ENCODE measurements at regions not wholly inside any gene's neighbourhood (a gene's known extent, or its start where the extent isn't known, plus 50 kb on each side); places are given as distances from the start of the nearest gene placed in this dataset.

DNA sequence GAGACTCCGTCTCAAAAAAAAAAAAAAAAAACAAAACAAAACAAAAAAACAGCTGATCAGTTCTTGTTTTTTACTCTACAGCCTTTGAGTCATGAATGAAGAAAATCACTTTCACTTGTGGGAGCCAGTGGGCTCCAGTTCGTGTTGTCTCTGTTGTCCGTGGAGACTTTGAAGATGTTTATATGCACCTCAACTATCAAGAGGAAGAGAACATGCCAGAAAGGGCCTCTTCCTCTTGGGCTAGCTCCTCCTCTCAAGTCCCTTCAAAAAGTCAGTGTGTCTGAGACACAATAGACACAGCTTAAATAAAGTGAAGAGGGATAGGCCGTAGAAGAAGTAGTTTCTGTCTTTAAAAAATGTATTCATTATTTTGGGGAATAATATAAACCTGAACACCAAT is 182.7 kb downstream of the KDR start:
- Histone ChIP-seq H3K4me3 (ENCODE audit: low read depth, low read length) (no peak overlapping the region), H3K36me3 (no peaks in the 10 kb centered on the region), H3K9me3 (no peaks in the 10 kb centered on the region), H3K27me3 (no peaks in the 10 kb centered on the region), H3K4me1 (no peaks in the 10 kb centered on the region)
- DNase-seq, result no peak
- TF ChIP-seq, protein P1, sequence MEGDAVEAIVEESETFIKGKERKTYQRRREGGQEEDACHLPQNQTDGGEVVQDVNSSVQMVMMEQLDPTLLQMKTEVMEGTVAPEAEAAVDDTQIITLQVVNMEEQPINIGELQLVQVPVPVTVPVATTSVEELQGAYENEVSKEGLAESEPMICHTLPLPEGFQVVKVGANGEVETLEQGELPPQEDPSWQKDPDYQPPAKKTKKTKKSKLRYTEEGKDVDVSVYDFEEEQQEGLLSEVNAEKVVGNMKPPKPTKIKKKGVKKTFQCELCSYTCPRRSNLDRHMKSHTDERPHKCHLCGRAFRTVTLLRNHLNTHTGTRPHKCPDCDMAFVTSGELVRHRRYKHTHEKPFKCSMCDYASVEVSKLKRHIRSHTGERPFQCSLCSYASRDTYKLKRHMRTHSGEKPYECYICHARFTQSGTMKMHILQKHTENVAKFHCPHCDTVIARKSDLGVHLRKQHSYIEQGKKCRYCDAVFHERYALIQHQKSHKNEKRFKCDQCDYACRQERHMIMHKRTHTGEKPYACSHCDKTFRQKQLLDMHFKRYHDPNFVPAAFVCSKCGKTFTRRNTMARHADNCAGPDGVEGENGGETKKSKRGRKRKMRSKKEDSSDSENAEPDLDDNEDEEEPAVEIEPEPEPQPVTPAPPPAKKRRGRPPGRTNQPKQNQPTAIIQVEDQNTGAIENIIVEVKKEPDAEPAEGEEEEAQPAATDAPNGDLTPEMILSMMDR (IDR thresholded peaks at IDR 0.05; ENCODE audit: low read depth, low read length), result no peak

DNA sequence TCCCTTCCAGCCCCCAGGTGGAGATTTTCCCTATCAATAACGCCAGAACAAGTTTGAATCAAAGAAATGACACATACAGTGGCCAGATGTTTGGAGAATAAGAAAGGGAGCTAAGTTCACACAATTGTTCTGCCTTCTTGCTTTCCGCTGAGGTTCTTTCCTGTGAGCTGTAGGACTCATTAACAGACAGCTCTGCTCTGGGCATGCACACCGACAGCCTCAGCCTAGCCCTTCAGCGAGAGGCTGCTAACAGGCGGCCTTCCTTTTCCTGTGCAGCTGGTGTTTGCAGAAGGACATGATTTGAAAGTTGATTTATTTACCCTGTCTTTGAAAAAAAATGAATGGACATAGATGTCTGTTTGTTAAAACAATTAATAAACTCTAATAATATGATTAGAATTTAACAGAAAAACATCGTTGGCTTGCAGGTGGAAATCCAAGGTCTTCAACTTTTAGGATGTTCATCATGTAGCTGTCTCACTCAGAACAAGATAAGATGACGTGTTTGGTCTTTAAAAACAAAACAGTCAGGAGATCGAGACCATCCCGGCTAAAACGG is 183.3 kb downstream of the KDR start:
- H3K4me3 ChIP-seq (ENCODE audit: low read depth, low read length), result no peak overlapping the region
- H3K36me3 ChIP-seq, result no peaks in the 10 kb centered on the region
- TF ChIP-seq, protein P1 (IDR thresholded peaks at IDR 0.05; ENCODE audit: low read depth, low read length), result no peak
- no peak for DNase-seq
- H3K4me1 ChIP-seq, result no peaks in the 10 kb centered on the region
- H3K9me3 ChIP-seq, result no peaks in the 10 kb centered on the region
- no peaks in the 10 kb centered on the region for H3K27me3 ChIP-seq

- H3K36me3 ChIP-seq, result no peaks in the 10 kb centered on the region
- no peaks in the 10 kb centered on the region for H3K9me3 ChIP-seq
- no peak for DNase-seq
- TF ChIP-seq, protein P1 (IDR thresholded peaks at IDR 0.05; ENCODE audit: low read depth, low read length), result no peak
- no peak overlapping the region for H3K4me3 ChIP-seq (ENCODE audit: low read depth, low read length)
- H3K27me3 ChIP-seq, result no peaks in the 10 kb centered on the region
- H3K4me1 ChIP-seq, result no peaks in the 10 kb centered on the region
Observed at GRCh38 chr4:54940996-54941865, 184.2 kb downstream of the KDR start.

- H3K27me3 ChIP-seq, result no peaks in the 10 kb centered on the region
- TF ChIP-seq, protein P1 (IDR thresholded peaks at IDR 0.05; ENCODE audit: low read depth, low read length), result no peak
- no peaks in the 10 kb centered on the region for H3K36me3 ChIP-seq
- no peak for DNase-seq
- no peak overlapping the region for H3K4me3 ChIP-seq (ENCODE audit: low read depth, low read length)
- H3K4me1 ChIP-seq, result no peaks in the 10 kb centered on the region
- H3K9me3 ChIP-seq, result no peaks in the 10 kb centered on the region
Observed at GRCh38 chr4:54937501-54937900, 187.9 kb downstream of the KDR start.

GRCh38 chr4:54933579-54933978 is 191.8 kb downstream of the KDR start:
- no peaks in the 10 kb centered on the region for H3K27me3 ChIP-seq
- no peaks in the 10 kb centered on the region for H3K9me3 ChIP-seq
- no peak for DNase-seq
- H3K4me1 ChIP-seq, result no peaks in the 10 kb centered on the region
- H3K4me3 ChIP-seq (ENCODE audit: low read depth, low read length), result no peak overlapping the region
- TF ChIP-seq, protein P1 (IDR thresholded peaks at IDR 0.05; ENCODE audit: low read depth, low read length), result no peak
- H3K36me3 ChIP-seq, result no peaks in the 10 kb centered on the region

- no peaks in the 10 kb centered on the region for H3K27me3 ChIP-seq
- H3K4me3 ChIP-seq (ENCODE audit: low read depth, low read length), result no peak overlapping the region
- H3K9me3 ChIP-seq, result no peaks in the 10 kb centered on the region
- no peaks in the 10 kb centered on the region for H3K36me3 ChIP-seq
- H3K4me1 ChIP-seq, result no peaks in the 10 kb centered on the region
- no peak for DNase-seq
- TF ChIP-seq, protein P1 (IDR thresholded peaks at IDR 0.05; ENCODE audit: low read depth, low read length), result no peak
Observed at GRCh38 chr4:54930226-54930625, 195.2 kb downstream of the KDR start.

Data from BE2C (cell line).